Endothelial cell of umbilical vein (primary cell): ENCODE measurements at regions not wholly inside any gene's neighbourhood (a gene's known extent, or its start where the extent isn't known, plus 50 kb on each side); places are given as distances from the start of the nearest gene placed in this dataset.
A peak's percentile ranks its signal among the peaks of the same experiment; 100 is the strongest.

Experiments used
- BruUV-seq: library from RNA; stranded (reverse); fragments of 400-500 nt; replicated peaks from 2 replicates; lab custom pipeline; 2021; lab: Mats Ljungman, UMichigan
- CTCF ChIA-PET: fragments of 300-600, 350-600 bp; sonication (Branson Sonifier 250); formaldehyde crosslinking; loops from one replicate; lab custom pipeline; 2021; ENCODE audit warnings: antibody characterized with exemption, inconsistent platforms; lab: Charles Lee
- POLR2A ChIA-PET: fragments of 300-600, 350-600 bp; sonication (Branson Sonifier 250); formaldehyde crosslinking; loops from one replicate; lab custom pipeline; 2021; ENCODE audit warnings: antibody characterized with exemption, inconsistent platforms; lab: Charles Lee
- DNase-seq: peaks from one replicate; pipeline ENCODE4 v3.0.0-alpha.2; 2011; ENCODE audit warnings: low read depth, low spot score
- FAIRE-seq: peaks from 2 replicates; lab custom pipeline; 2011; peaks lifted over from hg19 to GRCh38; lab: Jason Lieb, UNC
- H2AFZ ChIP-seq: 2 replicates; pipeline ENCODE4 v1.6.0; 2012; ENCODE audit warnings: low read depth, low read length, control low read depth, inconsistent platforms
- H3K27ac ChIP-seq: 2 replicates; pipeline ENCODE4 v1.5.1; 2011; ENCODE audit warnings: low read depth, mild to moderate bottlenecking, control low read depth, low read length, moderate library complexity; ENCODE audit not compliant: insufficient read depth
- H3K27me3 ChIP-seq, 2 experiments: 2 replicates each; pipeline versions ENCODE4 v1.6.0 to v1.6.1; 2011; ENCODE audit warnings: low read length in 2 of 2, mixed read lengths in 1 of 2; ENCODE audit not compliant: control insufficient read depth in 2 of 2, insufficient read depth in 2 of 2
- H3K36me3 ChIP-seq, 2 experiments: 2 replicates in 1 of 2; 3 replicates in 1 of 2; pipeline ENCODE4 v1.5.1; 2011; ENCODE audit warnings: low read length in 2 of 2, mild to moderate bottlenecking in 1 of 2, moderate library complexity in 1 of 2; ENCODE audit not compliant: control insufficient read depth in 2 of 2, insufficient read depth in 2 of 2; ENCODE audit errors: extremely low read depth in 1 of 2
- H3K4me1 ChIP-seq: 3 replicates; pipeline ENCODE4 v1.5.1; 2011; ENCODE audit warnings: mild to moderate bottlenecking, low read length; ENCODE audit not compliant: control insufficient read depth, insufficient read depth; ENCODE audit errors: extremely low read depth
- H3K4me2 ChIP-seq: 2 replicates; pipeline ENCODE4 v1.6.1; 2011; ENCODE audit warnings: low read length, control low read depth, mixed read lengths; ENCODE audit not compliant: insufficient read depth
- H3K4me3 ChIP-seq, 3 experiments: fragments of 200-600 bp in 1 of 3; sonication (generic), shearing (Covaris generic) in 1 of 3; replicated peaks in 1 of 3; 2 replicates each; pipeline ENCODE4 v1.5.1; 2011 to 2016; ENCODE audit warnings: control low read depth in 3 of 3, low read length in 3 of 3, mild to moderate bottlenecking in 2 of 3, inconsistent platforms in 1 of 3, low read depth in 1 of 3, moderate library complexity in 1 of 3; ENCODE audit not compliant: insufficient read depth in 1 of 3
- H3K79me2 ChIP-seq: 2 replicates; pipeline ENCODE4 v1.6.0; 2012; ENCODE audit warnings: low read length, inconsistent platforms; ENCODE audit not compliant: control insufficient read depth, insufficient read depth
- H3K9ac ChIP-seq: replicated peaks from 2 replicates; pipeline ENCODE3; 2011; ENCODE audit warnings: low read length, control low read depth; ENCODE audit not compliant: insufficient read depth; ENCODE audit errors: extremely low read depth
- H3K9me1 ChIP-seq: replicated peaks from 3 replicates; pipeline ENCODE4 v1.6.0; 2011; ENCODE audit warnings: mild to moderate bottlenecking, low read length; ENCODE audit not compliant: control insufficient read depth, insufficient read depth; ENCODE audit errors: extremely low read depth
- H3K9me3 ChIP-seq: replicated peaks from 2 replicates; pipeline ENCODE4 v1.5.1; 2012; ENCODE audit warnings: low read length, inconsistent platforms; ENCODE audit not compliant: control insufficient read depth, insufficient read depth
- H4K20me1 ChIP-seq: replicated peaks from 2 replicates; pipeline ENCODE3; 2011; ENCODE audit warnings: mild to moderate bottlenecking, low read length; ENCODE audit not compliant: control insufficient read depth, insufficient read depth; ENCODE audit errors: extremely low read depth
- CTCF ChIP-seq, 2 donors: IDR thresholded peaks; 1 replicate in 1 of 2; 2 replicates in 1 of 2; pipeline ENCODE4 v1.5.1; 2011; ENCODE audit warnings: low read length in 2 of 2, mild to moderate bottlenecking in 2 of 2, moderate library complexity in 2 of 2, control low read depth in 1 of 2, inconsistent platforms in 1 of 2, low read depth in 1 of 2; ENCODE audit not compliant: insufficient read depth in 1 of 2; ENCODE audit errors: extremely low read depth in 1 of 2
- EZH2 ChIP-seq: IDR thresholded peaks from 2 replicates; pipeline ENCODE4 v1.6.1; 2012; ENCODE audit warnings: borderline replicate concordance, low read depth, mild to moderate bottlenecking, moderate library complexity, low read length, inconsistent platforms; ENCODE audit not compliant: severe bottlenecking
- FOS ChIP-seq: IDR thresholded peaks from 2 replicates; pipeline ENCODE4 v1.6.1; 2011; ENCODE audit warnings: mild to moderate bottlenecking, low read length, moderate library complexity, borderline replicate concordance; ENCODE audit not compliant: insufficient read depth
- GATA2 ChIP-seq: IDR thresholded peaks from 2 replicates; pipeline ENCODE4 v1.7.0; 2011; ENCODE audit warnings: low read depth, mild to moderate bottlenecking, moderate library complexity, mixed read lengths, low read length; ENCODE audit not compliant: insufficient read length, insufficient read depth
- JUN ChIP-seq: IDR thresholded peaks from 2 replicates; pipeline ENCODE4 v1.6.1; 2011; ENCODE audit warnings: borderline replicate concordance, low read depth; ENCODE audit not compliant: insufficient read length, insufficient read depth
- MAX ChIP-seq: IDR thresholded peaks from 2 replicates; pipeline ENCODE4 v1.6.1; 2011; ENCODE audit not compliant: insufficient read depth, insufficient read length
- MYC ChIP-seq: IDR thresholded peaks from one replicate; pipeline ENCODE4 v1.6.1; 2011; ENCODE audit warnings: mild to moderate bottlenecking, low read depth, low read length
- POLR2A ChIP-seq: IDR thresholded peaks from 2 replicates; pipeline ENCODE4 v1.6.1; 2012; ENCODE audit warnings: low read depth, mild to moderate bottlenecking, control low read depth, low read length
- POLR2AphosphoS5 ChIP-seq: IDR thresholded peaks from 2 replicates; pipeline ENCODE4 v1.6.1; 2012; ENCODE audit warnings: low read depth, mild to moderate bottlenecking, control low read depth, low read length, moderate library complexity; ENCODE audit not compliant: insufficient read depth
- dilution Hi-C: fragments of 300-500 bp; cut with MboI; formaldehyde crosslinking; loops from one replicate; pipeline ENCODE4 v1.15.0; 2019; ENCODE audit warnings: low sequenced_read_pairs; ENCODE audit not compliant: extremely low pct_ligation_motif_present
- intact Hi-C: fragments of 100-400 bp; cut with micrococcal nuclease; formaldehyde crosslinking; loops from one replicate; pipeline ENCODE4 v1.10.0; 2022

- no peak overlapping the region for H3K4me3 ChIP-seq
- ChIA-PET CTCF (interaction anchor here (0.7 to 1.8 kb wide), 5 partner anchors 10 to 191 kb away, joined by 3 to 5 read pairs (median 3); no protein-coding TSS in a partner anchor), POLR2A (no interaction called here)
- H4K20me1 ChIP-seq, result no peaks in the 10 kb centered on the region
- TSS peak; percentile 14 for BruUV-seq
- dilution Hi-C loops (no loop called here), intact Hi-C loops (no loop called here)
- TF ChIP-seq JUN, result peak; percentile 23
- no peak for TF ChIP-seq POLR2AphosphoS5
- DNase-seq, result peak; percentile 20
- H3K4me1 ChIP-seq, result peaks cover 10% of the 10 kb centered on the region
- no peak overlapping the region for H2AFZ ChIP-seq
- peaks cover 0 to 4% of the 10 kb centered on the region in 2 experiments for H3K36me3 ChIP-seq
- H3K4me2 ChIP-seq, result peak overlapping the region; percentile 20
- H3K79me2 ChIP-seq, result no peaks in the 10 kb centered on the region
- peak; percentile 82 for FAIRE-seq
- H3K9me1 ChIP-seq, result no peaks in the 10 kb centered on the region
- peak overlapping the region; percentile 66 for H3K27ac ChIP-seq
- no peaks in the 10 kb centered on the region for H3K9me3 ChIP-seq
- H3K9ac ChIP-seq, result no peak overlapping the region
- H3K27me3 ChIP-seq, result no peaks in the 10 kb centered on the region
These were observed 126.9 kb downstream of the KATNIP start for GRCh38 chr16:27676839-27677238.

GRCh38 chr16:27677263-27677662 lies 127.3 kb downstream of the KATNIP start:
- Histone ChIP-seq H3K27me3 (no peaks in the 10 kb centered on the region), H4K20me1 (no peaks in the 10 kb centered on the region), H3K4me2 (peak overlapping the region; percentile 20), H3K9me3 (no peaks in the 10 kb centered on the region), H3K36me3 (peaks cover 0 to 4% of the 10 kb centered on the region in 2 experiments), H3K9ac (no peak overlapping the region), H3K9me1 (no peaks in the 10 kb centered on the region), H3K4me1 (peaks cover 10% of the 10 kb centered on the region), H3K79me2 (no peaks in the 10 kb centered on the region), H3K4me3 (no peak overlapping the region), H2AFZ (no peak overlapping the region), H3K27ac (peak overlapping the region; percentile 66)
- intact Hi-C loops, result no loop called here
- TF ChIP-seq JUN, result no peak
- no peak for TF ChIP-seq FOS
- no peak for TF ChIP-seq GATA2
- TF ChIP-seq POLR2AphosphoS5, result no peak
- no peak for TF ChIP-seq CTCF (IDR thresholded peaks at IDR 0.05; ENCODE audit: extremely low read depth in 1 of 2, insufficient read depth in 1 of 2, low read depth in 1 of 2, low read length in 2 of 2)
- TF ChIP-seq POLR2A, result no peak
- TF ChIP-seq MAX, result no peak
- TF ChIP-seq EZH2, result no peak
- no peak for TF ChIP-seq MYC
- CTCF ChIA-PET, result interaction anchor here (0.8 to 1.8 kb wide), 3 partner anchors 9 to 37 kb away, joined by 3 to 5 read pairs (median 3); no protein-coding TSS in a partner anchor
- no peak for FAIRE-seq
- dilution Hi-C loops, result no loop called here
- POLR2A ChIA-PET, result no interaction called here
- BruUV-seq, result no TSS peak
- DNase-seq, result peak; percentile 43
